CD4-positive, alpha-beta T cell treated with Interleukin-21 for 1 hour (primary cell): ENCODE measurements at regions not wholly inside any gene's neighbourhood (a gene's known extent, or its start where the extent isn't known, plus 50 kb on each side); places are given as distances from the start of the nearest gene placed in this dataset.
"Not testable (repeated sequence)": the region's sequence is repeated elsewhere in the genome, so short reads cannot be mapped to it uniquely, and the experiment has no call there.

Source experiments
- DNase-seq: peaks from one replicate; pipeline ENCODE4 v3.0.0-alpha.2; 2020

DNA sequence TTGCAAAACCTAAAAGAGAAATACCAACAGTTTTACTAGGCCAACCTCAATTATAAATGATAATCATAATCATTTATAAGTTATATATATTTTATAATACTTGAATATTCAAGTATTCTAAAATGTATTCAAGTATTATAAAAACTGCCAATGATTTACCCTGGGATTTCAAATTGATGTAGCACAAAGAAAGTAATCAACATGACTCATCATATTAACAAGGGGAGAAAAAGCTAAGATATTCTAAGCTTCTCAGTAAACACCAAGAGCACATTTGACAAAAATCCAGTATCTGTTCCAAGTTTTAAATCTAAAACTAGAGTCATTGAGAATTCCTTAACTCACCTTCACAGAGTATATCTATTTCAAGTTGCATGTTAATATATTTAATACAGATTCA lies 56.1 kb downstream of the CAPZA3 start:
- no peak for DNase-seq

DNA sequence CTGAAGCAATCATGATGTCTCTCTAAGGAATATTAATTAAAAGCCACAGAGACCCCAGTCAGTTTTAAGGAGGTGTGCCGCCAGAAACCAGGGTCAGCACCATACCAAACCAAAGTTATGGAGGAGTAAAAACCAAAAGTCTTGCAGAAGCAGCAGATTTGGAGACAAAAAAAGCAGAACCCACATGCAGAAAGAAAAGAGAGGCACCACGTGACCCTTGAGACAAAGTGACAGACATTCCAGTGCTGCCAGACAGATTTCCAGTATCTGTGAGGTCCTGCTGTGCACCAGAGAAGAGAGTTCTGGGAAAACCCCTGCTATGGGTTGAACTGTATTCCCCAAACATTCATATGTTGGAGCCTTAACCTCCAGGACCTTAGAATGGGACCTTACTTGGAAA lies 59.7 kb downstream of the CAPZA3 start:
- no peak for DNase-seq

DNA sequence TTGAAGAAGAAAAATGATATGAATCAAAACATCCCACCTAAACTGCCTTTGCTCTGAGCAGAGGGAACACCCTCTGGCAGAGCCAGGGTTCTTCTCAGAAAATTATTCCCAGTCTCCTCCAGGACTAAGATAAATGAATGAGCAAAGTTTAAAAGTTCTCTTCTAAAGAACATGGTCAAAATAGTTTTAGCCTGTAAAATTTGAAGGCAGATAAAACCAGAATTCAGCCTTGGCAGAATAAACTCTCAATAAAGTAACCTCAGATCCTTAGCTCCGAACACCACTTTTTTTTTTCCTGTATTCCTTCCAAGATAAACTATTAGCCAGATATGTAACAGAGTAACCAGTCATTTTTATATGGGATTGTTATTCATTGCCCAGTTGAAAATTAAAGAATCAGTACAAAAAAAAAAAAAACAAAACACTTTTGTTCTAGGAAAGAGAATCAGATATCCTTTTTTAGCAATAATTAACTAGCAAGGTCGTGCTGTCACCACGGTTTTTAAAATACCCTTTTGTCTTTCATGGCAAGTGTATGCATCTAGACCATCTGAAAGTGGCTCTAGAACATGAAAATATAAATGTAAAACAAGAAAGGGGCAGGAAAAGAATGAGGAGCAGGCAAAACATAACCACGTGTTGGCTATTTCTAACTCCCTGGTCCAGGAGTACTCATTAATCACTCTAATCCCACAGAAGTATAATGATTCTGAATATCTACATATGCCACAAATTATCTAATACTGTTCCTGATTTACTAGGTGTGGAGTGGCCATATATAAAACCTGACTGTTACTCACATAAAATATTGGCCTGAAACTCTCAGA lies 60.8 kb downstream of the CAPZA3 start:
- DNase-seq: no peak

DNA sequence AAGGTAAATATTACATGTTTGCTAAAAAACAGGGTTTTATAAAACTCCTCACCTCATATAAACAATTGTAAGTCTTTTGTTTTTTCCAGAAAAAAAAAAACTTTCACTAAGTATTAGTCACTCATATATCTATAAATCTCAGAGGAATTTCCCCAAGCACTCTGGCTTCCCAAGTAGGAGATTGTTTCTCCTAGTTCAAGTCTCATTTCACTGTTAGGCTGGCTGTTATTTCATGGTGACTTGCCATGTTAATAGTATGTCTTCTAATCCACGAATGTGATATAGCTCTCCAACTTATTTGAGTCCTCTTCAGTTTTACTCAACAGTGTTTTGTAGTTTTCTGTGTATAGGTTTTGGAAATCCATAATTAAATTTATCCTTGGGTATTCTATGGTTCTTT lies 61.6 kb downstream of the CAPZA3 start:
- no peak for DNase-seq

DNA sequence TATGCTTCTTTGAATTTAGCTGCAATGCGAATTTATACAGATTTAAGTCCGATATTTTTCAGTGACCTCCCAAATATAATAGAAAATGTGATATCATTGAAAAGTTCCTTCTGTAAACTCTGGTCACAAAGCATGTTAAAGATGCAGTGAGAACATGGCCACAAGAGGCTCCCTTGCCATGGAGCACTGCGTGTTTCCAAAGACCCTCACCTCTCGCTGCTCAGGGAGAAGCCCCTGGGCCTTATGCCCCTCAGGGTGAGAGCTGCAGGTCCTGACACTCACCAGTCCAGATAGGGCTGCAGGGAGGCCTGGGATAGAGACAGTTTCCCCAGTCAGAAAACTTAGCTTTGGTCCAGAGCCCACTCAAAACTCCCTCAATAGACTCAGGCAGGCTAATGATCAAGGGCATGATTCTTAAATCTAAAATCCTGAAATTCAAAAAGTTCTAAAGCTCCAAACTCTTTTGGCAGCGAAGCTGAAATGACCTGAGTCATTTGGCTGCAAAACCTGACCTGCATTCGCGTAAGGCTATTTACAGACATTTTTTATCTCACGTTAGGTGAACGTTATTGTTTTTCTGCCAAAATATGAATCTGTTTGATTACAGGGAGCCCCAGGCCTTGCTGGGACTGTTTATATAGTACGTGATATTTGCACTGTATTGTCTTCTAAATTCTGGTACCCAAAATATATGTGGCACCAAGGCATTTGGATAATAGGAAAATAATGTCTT lies 67.8 kb downstream of the CAPZA3 start:
- DNase-seq: no peak

DNA sequence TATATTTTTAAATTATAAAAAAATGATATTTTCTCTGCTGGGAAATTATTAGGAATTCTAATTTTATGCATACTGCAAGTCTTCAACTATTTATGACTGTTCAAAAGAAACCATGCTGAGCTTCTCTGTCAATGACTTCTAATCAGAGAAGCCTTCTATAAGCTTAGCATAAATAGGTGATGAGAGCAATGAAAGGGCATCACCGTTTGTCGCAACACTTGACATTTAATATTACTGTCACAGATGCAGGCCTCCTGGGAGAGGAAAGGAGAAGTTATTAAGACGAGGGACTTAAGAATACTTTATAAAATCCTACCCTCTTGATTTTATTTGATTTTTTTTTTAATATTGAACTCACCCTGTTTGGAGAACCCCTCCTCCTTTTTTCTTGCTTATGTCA lies 69.8 kb downstream of the CAPZA3 start:
- DNase-seq: no peak

DNA sequence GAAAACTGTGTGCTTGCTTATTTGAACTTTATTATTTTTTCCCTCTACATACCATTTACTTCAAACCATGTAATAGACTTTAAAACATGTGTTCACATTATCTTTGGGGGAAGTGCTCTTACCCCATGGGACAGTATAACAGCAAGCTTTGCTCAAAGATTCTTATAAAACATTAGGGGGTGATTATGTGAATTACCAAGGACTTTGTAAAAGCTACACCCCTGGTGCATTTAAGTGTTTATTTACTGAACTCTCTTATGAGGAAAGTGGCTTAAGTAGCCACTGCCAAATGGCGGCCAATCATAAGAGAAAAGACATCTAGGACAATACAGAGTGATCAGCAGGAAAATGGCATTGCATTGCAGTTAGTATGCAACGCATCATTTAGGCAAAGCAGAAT lies 70.3 kb downstream of the CAPZA3 start:
- DNase-seq: no peak

DNA sequence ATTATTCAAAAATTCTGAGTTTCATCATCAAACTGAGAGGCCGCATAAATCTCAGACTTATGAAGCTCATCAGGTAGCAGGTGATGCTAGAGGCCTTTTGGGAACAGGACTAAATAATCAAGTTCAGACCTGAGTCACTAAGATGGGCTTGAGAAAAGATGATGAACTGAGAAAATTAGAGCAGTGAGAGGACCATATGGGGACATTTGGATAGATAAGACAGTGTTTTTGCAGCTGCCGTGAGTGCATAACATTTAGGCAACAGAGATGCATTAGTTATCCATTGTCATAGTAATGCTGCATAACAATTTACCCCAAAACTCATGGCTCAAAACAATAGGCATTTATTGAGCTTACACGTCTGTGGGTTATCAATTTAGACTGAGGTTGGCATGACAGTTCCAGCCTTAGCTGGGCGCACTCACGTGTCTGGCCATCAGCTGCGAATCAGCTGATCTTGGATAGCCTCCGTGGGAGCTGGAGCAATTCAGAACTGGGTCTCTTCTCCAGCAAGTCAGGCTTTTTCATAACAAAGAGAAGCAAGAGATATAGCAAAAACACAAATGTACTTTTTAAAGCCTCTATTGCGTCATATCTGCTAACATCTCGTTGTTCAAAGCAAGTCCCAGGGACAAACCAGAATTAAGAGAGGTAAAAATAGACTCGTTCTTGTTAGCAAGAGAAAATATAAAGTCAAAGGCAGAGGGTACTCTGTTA lies 72.8 kb downstream of the CAPZA3 start:
- DNase-seq: no peak

DNA sequence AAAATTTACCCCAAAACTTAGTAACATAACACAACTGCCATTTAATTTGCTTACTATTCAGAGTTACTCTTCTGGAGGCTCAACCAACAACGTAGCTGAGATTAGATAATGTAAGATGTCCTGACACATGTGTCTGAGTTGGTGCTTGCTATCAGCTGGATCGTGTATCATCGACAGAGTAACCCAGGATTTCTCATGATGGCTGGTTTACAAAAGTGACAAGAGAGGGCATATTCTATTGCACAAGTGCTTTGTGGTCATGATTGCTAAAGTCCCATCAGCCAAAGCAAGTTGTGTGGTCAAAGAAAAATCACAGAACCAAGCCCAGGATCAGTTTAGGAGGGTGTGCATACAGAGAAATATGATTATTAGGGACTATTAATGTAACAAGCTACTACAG lies 73.4 kb downstream of the CAPZA3 start:
- no peak for DNase-seq

DNA sequence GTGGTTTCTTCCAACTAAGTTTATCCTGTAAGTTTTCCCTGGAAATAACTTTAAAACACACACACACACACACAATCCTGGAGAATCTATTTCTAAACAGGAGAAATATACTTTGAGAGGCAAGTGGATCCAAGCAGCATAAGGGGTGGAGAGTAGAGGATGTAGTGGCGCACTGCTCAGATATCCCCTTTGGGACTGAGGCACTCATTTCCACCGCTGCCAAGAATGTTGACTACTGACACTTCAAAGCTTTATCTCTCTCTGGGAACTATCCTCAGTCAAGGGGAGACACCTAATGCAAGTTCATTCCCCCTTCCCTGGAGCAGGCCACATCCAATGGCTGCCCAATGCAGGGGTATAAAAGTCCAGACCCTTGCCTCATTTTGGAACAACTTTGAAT lies 75.8 kb downstream of the CAPZA3 start:
- no peak for DNase-seq

DNA sequence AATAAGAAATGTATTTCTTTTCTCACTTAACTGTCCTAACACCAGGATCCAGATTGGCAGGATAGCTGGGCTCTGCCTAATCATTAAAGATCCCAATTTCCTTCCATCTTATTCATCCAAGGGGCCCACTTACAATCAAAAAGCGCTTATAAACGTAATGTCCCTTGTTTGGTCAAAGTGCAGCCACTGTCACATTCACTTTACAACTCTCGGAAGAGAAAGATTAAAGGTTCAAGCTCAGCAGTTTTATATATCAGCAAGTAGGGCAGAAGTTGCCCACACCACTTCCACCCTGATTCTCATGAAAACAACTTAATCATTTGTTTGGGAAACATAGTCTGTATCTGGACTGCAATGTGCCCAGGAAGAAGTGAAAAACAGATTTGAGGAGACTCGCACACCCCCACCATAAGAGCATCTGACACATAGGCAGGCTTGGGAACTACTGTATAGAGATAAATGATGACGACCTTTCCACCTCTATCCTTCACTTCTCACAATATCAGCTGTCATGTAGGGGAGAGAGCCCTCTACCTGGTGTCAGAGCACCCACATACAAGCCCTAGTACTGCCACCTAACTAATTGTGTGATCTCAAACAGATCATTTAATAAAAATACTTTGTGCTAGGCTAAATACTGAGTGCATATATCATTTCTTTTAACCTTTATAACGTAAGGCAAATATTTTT lies 80.8 kb downstream of the CAPZA3 start:
- DNase-seq: no peak

DNA sequence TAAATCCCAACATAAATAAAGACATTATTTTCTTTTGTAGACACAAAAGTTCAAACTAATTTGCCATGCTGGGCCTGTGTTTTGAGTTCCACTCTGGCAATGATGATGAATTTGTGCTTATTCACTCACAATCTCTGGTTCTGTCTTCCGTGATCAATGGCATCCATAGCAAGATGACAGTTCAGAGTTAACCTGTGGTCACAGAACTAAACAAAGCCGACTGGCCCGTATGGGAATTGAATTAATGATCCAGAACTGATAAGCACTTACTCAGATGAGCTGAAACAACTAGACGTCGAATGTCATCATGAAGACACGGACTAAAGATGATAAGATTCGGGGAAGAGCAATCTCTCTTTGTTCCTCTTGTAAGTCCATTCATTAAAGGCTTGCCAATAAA lies 81.6 kb downstream of the CAPZA3 start:
- no peak for DNase-seq

DNA sequence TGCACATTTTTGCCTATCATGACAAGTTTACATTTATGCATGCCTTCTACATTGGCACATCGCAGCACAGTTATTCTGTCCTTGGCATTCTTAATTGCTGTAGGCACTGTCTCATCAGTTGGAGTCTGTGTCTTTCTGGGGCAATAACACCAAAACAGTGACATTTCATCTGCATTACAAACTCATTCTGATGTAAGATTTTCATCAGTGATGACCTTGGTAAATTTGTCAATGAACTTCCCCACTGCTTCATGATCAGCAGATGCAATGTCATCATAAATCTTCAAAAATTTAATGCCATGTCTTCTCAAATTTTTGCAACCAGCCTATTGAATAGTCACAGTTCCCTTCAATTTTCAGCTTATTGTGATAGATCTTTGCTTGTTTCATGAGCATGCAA lies 85.5 kb downstream of the CAPZA3 start:
- no peak for DNase-seq

DNA sequence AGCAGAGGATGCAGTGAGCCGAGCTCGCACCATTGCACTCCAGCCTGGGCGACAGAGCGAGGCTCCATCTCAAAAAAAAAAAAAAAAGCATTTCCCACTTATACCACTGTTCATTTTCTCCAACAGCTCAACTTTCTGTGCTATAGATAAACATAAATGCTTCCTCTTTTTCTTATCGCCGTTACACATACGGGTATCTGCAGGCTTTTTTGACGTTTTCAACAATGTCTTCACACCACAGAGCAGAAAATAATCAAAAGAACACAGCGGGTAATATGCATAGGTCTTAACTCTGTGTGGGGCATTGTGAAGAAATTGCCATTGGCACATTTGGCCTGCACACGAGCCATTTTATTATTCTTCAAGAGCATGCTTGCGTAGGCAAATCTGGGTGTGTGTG lies 86.4 kb downstream of the CAPZA3 start:
- DNase-seq: no peak

DNA sequence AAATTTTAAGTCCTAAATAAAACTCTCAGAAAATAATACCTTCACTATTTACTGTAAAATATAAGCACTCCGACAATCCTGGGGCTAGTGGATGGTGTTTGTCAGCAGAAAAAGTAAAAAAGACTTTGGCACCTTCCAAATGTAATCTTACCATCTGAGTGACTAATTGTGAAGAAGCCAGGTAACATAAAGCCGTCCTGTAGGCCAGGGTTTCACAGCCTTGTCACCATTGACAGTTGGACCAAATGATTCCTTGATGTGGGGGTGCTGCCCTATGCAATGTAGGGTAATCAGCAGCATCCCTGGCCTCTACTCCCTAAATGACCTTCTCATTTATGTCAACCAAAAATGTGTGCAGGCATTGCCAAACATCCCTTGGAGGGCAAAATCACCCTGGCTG lies 87.2 kb downstream of the CAPZA3 start:
- DNase-seq: no peak

DNA sequence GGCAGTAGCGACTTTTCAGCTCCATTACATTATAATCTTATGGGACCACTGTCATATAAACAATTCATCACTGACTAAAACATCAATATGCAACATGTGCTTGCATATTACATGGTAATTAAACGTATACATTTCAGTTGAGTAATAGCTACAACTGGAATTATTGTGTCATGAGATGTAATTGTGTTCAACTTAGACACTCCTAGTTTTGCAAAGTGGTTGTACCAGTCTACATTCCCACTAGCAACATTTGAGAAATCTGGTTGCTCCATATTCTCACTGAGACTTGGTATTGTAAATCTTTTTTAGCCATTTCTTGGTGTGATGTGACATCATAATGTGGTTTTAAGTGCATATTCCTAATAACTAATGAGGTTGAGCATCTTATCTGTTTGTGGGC lies 90.0 kb downstream of the CAPZA3 start:
- no peak for DNase-seq

DNA sequence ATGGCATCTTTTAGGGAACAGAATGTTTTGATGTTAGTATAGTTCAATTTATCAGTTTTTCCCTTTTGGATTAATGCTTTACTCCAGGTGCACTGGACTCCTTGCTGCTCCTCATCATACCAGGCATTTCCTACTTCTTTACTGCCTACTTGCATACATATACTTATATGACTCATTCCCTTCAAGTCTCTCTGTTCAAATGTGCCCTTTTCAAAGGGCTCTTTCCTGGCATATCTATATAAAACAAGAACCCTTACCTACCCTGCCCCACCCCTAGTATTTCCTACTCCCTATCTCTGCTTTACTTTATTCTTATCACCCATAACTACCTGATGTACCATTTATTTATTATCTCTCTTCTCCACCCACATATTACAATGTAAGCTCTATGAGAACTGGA lies 90.6 kb downstream of the CAPZA3 start:
- DNase-seq: no peak

DNA sequence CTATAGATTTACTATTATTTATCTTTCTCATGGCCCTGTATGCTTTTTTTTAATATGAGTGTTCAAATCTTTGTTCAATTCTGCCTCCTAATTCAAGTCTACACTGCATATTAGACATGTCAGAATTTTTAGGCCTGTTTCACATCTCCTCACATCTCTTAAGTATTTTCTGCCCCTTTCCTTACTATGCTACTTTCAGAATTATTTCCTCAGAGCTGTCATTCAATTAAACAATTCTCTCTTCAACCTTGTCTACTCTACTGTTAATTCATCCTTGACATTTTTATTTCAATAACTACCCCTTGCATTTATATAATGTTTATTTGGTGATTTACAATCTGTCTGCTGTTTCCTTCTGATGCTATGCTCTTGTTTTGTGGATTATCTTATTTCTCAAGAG lies 91.1 kb downstream of the CAPZA3 start:
- DNase-seq: no peak

DNA sequence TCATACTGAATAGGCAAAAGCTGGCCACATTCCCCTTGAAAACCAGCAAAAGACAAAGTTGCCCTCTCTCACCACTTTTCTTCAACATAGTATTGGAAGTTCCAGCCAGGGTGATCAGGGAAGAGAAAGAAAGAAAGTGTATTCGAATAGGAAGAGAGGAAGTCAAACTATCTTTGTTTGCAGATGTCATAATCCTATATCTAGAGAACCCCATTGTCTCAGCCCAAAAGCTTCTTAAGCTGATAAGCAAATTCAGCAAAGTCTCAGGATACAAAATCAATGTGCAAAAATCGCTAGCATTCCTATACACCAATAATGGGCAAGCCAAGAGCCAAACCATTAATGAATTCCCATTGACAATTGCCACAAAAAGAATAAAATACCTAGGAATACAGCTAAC lies 95.0 kb downstream of the CAPZA3 start:
- not testable (repeated sequence) for DNase-seq

DNA sequence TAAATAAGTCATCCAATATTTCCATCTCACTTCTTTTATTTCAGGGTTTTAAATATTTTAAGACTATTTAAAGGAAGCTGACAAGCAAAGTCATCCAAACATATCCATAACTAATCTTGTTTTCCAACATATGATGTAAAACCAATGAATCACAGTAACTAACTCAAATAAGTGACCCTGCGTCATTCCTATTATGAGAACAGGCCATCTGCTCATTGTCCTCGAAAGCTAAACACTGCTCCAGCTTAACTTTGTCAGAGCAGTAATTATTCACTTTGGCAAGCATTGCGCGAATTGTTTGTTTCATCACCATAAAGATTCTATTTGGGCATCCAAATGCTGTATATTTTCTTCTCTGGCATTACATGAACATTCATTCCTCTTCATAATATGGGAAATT lies 99.1 kb downstream of the CAPZA3 start:
- no peak for DNase-seq

DNA sequence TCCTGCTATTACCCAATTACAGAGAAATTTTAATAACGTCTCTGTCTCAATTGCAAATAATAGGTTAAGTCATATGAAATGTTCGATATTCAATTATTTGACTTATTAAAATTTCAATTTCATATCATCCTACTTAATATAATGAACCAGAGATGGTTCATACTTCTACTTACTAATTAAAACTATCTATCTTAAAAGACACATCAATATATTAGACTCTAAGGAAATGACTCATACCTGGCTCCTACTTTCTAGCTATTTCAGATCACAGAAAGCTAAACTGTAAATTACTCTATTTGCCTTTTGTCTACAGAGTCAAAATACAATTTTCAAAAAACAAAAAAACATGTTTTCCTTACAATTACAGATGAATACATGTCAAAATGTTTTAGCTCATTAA lies 99.6 kb downstream of the CAPZA3 start:
- no peak for DNase-seq

DNA sequence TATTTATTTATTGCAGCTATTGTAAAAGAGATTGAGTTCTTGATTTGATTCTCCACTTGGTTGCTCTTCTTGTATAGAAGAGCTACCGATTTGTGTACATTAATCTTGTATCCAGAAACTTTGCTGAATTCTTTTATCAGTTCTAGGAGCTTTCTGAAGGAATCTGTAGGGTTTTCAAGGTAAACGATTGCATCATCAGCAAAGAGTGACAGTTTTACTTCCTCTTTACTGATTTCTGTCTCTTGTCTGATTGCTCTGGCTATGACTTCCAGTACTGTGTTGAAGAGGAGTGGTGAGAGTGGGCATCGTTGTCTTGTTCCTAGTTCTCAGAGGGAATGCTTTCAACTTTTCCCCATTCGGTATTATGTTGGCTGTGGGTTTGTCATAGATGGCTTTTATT lies 103.1 kb downstream of the CAPZA3 start:
- DNase-seq: not testable (repeated sequence)

DNA sequence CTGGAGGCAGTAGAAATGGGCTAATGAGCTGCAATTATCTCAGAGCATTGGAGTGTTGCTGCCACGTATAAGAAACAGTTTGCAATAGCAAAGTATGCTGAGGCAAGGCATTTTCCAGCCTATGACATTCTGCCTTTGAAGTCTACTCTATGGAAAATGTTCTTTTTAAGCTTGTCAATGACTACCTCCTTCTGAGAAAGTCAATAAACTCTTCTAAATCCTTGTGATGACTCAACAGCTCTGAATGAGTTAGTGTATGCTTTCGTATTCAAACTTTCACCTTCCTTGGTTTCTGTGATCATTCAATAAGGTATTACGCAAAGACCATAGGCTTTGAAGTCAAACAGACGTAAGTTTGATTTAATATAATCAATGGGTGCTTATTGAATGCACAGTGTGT lies 111.2 kb downstream of the CAPZA3 start:
- DNase-seq: no peak
